Stimulated activated CD8-positive, alpha-beta memory T cell treated with anti-CD3 and anti-CD28 coated beads, Interleukin-15, amount 100 ng/mL, for 4 hours (primary cell): ENCODE measurements at regions not wholly inside any gene's neighbourhood (a gene's known extent, or its start where the extent isn't known, plus 50 kb on each side); places are given as distances from the start of the nearest gene placed in this dataset.
A peak's percentile ranks its signal among the peaks of the same experiment; 100 is the strongest.
"Not testable (repeated sequence)": the region's sequence is repeated elsewhere in the genome, so short reads cannot be mapped to it uniquely, and the experiment has no call there.

ENCODE experiments used
- DNase-seq, 2 donors: peaks; one replicate each; pipeline ENCODE4 v3.0.0-alpha.2; 2020; ENCODE audit warnings: low read depth in 2 of 2

DNA sequence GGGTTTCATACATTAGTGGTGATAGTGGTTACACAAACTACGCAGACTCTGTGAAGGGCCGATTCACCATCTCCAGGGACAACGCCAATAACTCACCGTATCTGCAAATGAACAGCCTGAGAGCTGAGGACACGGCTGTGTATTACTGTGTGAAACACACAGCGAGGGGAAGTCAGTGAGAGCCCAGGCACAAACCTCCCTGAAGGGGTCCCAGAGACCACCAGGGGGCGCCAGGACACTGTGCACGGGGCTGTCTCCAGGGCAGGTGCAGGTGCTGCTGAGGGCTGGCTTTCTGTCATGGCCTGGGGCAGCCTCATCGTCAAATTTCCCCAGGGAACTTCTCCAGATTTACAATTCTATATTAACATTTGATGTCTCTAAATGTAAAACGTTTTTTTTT is 184.6 kb upstream of the TP53TG3C start:
- peak in 1 of 2 donors; percentile 0 for DNase-seq

DNA sequence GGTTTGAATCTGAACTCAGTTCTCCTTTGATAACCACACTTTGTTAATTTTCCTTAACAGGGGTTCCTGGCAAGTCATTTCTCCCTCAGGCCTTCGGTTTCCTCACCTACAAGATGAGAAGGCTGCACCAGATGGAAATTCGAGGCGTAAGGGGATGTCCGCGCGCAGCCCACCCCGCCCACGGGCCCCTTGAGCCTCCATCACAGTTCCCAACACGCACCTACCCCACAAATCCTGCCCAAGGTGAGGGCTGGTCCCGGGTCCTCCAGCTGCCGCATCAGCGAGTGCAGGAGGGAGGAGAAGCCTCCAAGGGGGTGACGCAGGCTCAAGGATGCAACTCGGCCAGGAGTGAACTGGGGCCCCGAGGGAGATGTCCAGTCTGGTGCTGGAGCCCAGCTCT is 166.9 kb upstream of the TP53TG3C start:
- not testable (repeated sequence) for DNase-seq

DNA sequence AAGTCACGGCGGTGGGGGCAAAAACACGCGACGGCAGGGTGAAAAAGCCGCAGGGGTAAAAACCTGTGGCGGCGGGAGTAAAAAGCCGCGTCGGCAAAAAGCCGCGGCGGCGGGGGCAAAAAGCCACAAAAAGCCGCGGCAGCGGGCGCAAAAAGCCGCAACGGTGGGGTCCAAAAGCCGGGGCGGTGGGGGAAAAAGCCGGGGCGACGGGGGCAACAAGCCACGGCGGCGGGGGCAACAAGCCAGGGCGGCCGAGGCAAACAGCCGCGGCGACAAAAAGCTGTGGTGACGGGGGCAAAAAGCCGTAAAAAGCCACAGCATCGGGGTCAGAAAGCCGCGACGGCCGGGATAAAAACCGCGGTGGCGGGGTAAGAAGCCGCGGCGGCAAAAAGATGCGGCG is 166.1 kb upstream of the TP53TG3C start:
- not testable (repeated sequence) for DNase-seq

DNA sequence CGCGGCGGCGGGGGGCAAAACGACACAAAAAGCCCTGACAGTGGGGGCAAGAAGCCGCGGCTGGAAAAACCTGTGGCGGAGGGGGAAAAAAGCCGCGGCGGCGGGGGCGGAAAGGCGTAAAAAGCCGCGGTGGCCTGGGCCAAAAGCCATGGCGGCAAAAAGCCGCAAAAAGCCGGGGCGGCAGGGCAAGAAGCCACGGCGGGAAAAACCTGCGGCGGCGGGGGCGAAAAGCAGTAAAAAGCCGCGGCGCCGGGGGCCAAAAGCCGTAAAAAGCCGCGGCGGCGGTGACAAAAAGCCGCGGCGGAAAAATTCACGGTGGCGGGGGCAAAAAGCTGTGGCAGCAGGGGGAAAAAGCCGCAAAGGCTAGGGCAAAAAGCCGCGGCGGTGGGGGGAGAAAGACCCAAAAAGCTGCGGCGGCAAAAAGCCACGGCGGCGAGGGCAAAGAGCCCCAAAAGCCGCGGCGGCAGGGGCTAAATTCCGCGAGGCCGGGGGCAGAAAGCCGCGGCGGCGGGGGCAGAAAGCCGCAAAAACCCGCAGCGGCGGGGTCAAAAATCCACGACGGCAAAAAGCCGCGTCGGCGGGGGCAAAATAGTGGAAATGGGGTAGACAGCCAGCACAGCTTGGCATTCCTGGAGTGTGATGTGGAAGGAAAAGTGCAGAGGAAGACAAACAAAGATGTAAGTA is 165.2 kb upstream of the TP53TG3C start:
- not testable (repeated sequence) for DNase-seq

DNA sequence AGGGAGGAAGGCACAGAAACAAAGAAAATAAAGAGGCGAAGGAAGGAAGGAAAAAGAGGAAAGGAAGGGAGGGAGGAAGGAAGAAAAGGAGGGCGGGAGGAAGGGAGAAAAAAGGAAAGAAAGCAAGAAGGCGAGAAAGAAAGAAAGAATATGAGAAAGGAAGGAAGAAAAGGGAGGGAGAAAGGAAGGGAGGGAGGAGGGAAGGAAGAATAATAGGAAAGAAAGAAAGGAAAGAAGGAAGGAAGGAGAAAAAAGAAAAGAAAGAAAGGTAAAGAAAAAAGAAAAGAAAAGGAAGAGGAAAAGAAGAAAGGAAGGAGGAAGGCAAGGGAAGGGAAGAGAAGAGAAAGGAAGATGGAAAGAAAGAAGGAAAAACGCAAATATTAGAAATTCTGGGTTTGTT is 145.2 kb upstream of the TP53TG3C start:
- DNase-seq: not testable (repeated sequence)

DNA sequence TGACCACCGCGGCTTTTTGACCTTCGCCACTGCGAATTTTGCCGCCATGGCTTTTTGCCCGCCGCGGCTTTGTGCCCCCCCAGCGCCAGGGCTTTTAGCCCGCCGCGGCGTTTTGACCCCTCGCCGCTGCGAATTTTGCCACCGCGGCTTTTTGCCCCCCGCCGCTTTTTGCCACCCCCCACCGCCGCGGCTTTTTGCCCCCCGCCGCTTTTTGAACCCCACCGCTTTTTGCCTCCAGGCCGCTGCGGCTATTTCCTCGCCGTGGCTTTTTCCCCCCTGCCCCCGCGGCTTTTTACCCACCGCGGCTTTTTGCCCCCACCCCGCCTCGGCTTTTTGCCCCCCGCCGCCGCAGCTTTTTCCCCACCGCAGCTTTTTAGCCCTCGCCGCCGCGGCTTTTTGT is 134.8 kb upstream of the TP53TG3C start:
- no peak for DNase-seq

DNA sequence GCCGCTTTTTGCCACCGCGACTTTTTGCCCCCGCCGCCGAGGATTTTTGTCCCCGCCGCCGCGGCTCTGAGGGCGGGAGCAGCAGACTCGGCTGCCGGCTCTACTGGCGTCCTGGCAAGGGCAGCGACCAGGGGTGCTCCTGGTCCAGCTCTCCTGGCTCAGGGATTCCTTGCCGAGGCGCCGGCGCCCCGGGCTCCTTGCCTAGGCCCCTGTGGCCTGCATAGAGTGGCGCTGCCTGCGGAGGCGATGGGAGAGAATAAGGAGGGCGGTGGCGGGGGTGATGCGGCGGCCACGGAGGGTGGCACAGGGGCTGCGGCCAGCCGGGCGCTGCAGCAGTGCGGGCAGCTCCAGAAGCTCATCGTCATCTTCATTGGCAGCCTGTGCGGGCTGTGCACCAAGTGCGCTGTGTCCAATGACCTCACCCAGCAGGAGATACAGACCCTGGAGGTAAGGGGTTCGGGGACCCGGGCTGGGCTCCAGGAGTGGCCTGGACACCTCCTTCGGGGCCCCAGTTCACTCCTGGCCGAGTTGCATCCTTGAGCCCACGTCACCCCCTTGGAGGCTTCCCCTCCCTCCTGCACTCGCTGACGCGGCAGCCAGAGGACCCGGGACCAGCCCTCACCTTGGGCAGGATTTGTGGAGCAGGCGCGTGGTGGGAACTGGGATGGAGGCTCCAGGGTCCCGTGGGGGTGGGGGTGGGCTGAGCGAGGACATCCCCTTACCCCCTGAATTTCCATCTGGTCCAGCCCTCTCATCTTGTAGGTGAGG is 134.2 kb upstream of the TP53TG3C start:
- DNase-seq: not testable (repeated sequence)

DNA sequence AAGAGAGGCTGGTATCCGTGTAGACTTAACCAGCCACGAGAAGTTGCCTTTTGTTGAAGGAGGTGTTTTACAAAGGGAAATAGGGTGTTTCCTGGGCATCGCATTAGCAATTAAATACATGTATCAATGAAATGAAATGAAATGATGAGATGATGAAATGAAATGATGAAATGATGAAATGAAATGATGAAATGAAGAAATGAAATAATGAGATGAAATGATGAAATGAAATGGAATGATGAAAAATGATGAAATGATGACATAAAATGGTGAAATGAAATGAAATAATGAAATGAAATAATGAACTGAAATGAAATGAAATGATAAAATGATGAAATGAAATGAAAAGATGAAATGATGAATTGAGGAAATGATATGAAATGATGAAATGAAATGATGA is 131.3 kb upstream of the TP53TG3C start:
- DNase-seq: not testable (repeated sequence)

DNA sequence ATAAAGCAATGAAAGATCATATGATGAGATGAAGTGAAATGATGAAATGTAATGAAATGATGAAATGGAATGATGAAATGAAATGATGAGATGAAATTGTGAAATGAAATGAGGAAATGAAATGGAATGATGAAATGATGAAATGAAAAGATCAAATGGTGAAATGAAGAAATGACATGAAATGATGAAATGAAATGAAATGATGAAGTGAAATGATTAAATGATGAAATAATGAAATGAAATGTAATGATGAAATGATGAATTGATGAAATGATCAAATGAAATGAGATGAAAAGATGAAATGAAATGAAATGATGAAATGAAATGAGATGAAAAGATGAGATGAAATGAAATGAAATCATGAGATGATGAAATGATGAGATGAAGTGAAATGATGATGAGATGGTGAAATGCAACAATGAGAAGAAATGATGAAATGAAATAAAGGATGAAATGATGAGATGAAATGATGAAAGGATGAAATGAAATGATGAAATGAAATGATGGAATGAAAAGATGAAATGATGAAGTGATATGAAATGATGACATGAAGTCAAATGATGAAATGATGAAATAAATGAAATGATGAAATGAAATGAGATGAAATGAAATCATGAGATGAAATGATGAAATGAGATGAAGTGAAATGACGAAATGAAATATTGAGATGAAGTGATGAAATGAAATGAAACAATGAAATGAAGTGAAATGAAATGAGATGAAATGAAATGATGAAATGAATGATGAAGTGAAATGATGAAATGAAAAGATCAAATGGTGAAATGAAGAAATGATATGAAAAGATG is 130.5 kb upstream of the TP53TG3C start:
- DNase-seq: not testable (repeated sequence)

DNA sequence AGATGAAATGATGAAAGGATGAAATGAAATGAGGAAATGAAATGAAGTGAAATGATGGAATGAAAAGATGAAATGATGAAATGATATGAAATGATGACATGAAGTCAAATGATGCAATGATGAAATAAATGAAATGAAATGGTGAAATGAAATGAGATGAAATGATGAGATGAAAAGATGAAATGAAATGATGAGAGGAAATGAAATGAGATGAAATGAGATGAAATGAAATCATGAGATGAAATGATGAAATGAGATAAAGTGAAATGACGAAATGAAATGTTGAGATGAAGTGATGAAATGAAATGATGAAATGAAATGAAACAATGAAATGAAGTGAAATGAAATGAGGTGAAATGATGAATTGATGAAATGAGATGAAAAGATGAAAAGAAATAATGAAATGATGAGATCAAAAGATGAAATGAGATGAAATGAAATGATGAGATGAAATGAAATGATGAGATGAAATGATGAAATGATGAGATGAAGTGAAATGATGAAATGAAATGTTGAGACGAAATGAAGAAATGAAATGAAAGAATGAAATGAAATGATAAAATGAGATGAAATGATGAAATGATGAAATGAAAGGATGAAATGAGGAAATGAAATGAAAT is 129.5 kb upstream of the TP53TG3C start:
- DNase-seq: not testable (repeated sequence)
